GM12873 (cell line): ENCODE measurements at regions not wholly inside any gene's neighbourhood (a gene's known extent, or its start where the extent isn't known, plus 50 kb on each side); places are given as distances from the start of the nearest gene placed in this dataset.

Source experiments
- CTCF ChIP-seq: IDR thresholded peaks from 2 replicates; pipeline ENCODE4 v1.5.1; 2012; ENCODE audit warnings: low read depth, mild to moderate bottlenecking, moderate library complexity, low read length, control low read depth; ENCODE audit not compliant: insufficient read depth; ENCODE audit errors: missing control alignments

- no peak for TF ChIP-seq CTCF
Observed at GRCh38 chr14:98993818-98994217, 278.2 kb downstream of the BCL11B start.

GRCh38 chr14:98994561-98994960 is 277.4 kb downstream of the BCL11B start:
- TF ChIP-seq CTCF = no peak

GRCh38 chr14:98997526-98998205 is 274.3 kb downstream of the BCL11B start:
- TF ChIP-seq CTCF = no peak

GRCh38 chr14:98999345-98999744 is 272.7 kb downstream of the BCL11B start:
- TF ChIP-seq CTCF = no peak

GRCh38 chr14:98999901-99000300 is 272.1 kb downstream of the BCL11B start:
- TF ChIP-seq CTCF = no peak

- no peak for TF ChIP-seq CTCF
Observed at GRCh38 chr14:99001241-99001640, 270.8 kb downstream of the BCL11B start.

- TF ChIP-seq CTCF = no peak
Observed at GRCh38 chr14:99003646-99004045, 268.4 kb downstream of the BCL11B start.
